KG1 (cell line): ENCODE measurements at regions not wholly inside any gene's neighbourhood (a gene's known extent, or its start where the extent isn't known, plus 50 kb on each side); places are given as distances from the start of the nearest gene placed in this dataset.

ENCODE experiments used
- DNase-seq: peaks from one replicate; lab custom pipeline; 2025; lab: John Stamatoyannopoulos, UW

DNA sequence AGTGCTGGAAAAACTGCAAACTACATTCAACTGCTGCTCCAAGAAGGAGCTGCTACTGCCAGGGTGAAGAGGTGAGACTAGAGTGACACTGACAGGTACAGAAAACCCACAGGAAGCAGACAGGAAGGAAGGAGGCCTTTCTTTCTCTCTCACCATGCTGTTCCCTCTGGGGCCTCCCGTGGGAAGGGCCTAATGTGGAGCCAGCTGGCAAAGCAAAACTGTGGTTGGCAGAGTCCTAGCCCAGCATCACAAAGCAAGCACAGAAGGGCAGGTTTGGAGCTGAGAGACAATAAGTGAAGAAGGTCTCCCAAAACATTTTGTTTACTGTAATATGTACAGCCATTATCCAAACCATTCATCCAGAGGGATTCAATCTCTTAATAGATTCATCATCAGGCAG lies 122.5 kb upstream of the MAX start:
- no peak for DNase-seq

DNA sequence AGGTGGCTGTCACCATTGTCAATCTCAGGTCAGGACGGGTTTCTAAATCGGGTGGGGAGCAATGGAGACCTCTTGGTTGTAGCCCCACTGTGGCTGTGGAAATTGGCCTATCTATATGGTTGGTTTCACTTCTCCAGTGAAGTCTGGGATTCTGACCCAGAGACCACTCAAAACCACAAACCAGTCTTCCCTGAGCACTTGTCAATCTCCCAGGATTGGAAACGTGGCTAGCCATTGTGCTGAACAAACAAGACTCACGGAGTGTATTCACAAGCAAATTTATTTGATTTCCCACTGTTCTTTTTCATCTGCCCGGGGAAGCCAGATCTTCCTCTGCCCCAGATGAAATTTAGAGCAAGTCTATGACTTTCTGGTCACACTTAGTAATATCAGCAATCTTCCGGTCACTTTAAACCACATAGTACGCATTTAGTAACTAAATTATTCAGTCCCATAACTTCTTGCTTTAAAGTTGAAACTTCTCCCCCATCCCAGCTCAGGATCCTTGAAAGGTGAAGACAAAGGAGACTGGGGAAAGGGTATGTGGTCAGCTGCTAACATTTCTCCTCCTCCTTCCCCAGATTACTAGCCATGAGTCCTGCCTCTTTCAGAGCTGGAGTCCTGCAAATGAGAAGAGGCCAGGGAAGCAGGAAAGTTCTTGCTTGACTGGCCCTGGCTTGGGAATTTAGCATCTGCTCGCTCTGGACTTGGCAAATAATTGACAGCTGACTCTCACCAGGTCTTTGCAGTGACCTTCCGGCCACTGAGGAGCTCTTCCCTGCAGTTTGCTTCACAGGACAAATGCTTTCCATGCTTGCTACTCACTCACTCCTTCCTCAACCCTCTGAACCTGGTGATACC lies 123.2 kb upstream of the MAX start:
- no peak for DNase-seq

DNA sequence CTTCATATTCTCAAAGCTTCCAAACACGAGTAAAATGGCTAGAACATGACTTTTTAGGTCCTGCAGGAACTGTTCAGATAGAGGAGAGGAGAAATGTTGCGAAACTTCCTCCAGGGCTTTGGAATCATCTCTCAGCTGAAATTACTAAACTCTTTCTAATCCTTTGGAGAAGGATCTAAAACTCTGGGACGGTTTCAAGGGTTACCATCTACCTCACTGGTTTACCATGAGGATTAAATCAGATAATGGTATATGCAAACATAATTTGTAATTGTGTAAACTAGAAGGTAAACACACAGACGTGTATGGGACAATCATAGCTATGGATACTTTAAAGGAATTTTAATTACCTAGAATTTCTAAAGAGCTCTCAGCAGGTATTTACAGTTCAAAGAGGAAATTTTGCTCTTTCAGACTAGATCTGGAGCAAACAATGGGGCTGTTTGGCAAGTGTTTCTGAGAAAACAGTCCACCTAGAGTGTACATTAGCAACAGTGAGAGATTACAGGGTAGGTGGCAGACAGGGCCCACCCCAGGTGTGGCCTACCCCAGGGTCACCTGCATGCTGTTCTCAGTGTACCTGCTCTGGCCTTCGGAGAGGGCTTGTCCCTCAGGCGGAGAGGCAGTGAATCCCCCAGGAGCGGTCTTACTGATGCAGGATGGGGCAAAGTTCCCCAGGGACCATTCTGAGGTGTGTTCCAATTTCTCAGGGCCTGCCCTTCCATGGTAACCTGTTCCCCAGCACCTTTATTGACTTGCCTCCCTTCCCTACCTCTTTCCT lies 124.7 kb upstream of the MAX start:
- DNase-seq = no peak

DNA sequence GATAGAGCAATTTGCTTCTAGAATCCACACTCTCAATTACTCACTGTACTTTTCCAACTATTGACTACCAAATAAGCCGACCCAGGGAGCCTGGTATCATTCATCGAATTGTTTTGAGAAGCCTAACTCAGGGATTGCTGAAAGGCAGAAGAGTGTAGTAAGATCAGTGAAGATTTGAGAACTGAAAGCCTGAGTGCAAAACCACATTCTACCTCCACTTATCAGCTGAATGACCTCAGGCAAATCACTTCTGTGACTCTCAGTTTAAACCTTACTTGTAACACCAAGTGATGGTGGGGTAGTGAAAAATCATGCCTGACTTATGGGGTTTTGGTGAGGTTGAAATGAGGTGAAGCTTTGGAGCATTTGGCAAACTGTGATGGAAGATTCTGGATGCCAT lies 126.1 kb upstream of the MAX start:
- DNase-seq = no peak

DNA sequence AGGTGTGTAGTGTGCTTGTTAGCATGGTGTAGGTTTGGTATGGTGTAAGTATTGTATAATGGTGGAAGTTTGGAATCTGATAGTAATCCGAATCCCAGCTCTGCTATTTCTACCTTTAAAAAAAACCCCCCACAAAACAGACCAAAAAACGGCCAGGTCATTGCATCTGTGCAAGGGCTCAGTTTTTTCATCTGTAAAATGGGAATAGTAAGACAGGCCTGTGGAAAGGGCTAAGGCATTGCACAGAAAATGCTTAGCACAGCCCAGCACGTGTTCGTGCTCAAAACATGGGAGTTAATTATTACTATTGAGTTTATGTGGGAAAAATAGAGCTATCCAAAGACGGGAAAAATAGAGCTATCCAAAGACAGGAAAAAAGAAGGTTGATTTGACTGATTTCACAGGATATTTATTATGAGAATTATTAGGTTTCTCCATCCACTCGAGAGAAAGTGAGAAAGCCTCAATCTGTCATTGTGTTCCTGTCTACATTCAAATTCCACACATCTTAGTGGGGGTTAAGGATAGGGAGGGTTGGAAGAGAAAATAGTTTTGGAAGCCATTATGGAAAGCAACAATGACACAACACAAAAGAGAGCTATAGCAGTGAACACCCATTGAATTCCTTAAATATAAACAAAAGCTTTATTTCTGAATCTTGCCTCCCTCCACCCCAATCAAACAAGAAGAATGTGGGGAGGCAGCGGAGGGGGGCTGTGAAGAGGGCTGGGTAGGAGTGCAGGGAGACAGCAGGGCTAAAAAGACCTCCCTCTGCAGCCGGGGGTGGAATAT lies 126.8 kb upstream of the MAX start:
- DNase-seq = no peak

DNA sequence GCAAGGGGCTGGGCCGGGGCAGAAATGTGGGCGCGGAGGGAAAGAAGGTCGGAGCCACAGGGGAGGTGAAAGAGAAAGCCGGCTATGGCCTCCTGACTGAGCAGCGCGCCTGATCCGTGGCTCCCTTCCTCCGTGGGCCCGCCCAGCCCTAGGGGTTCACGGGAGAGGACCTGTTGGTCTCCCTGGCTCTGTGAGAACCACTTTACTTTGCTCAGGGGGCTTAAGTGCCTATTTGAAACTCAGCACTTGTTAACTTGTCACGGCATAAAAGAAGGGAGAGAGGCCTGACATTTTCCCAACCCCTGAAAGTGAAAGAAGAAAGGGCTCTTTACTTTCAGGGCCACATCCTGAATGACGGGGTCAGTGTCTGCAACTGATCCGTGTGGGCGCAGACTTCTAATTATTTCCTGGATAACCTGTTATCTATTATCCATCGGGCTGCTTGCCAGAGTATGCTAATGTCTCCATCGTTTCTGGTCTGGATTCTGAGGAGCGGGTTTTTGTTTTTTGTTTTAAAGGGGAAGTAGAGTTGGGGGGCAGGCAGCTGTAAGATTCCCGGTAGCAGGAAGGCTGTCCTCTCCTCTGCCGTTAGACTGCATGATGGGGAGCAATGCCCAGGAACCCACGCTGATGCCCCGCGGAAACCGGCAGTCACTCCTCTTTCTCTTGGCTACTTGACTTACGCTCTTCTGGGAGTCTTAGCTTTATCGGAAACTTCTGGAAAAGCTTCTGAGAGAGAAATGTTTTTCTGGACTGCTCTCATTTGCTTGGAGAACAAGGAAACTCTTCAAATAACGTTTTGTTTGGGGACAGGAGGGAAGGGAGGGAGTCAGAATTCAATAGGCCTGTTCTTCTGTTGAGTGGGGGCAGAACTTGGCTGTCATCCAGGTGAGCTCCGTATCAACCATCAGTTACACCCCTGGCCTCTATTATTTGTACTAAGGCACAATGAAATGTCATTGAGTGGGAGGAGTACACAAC lies 127.7 kb upstream of the MAX start:
- DNase-seq = no peak

DNA sequence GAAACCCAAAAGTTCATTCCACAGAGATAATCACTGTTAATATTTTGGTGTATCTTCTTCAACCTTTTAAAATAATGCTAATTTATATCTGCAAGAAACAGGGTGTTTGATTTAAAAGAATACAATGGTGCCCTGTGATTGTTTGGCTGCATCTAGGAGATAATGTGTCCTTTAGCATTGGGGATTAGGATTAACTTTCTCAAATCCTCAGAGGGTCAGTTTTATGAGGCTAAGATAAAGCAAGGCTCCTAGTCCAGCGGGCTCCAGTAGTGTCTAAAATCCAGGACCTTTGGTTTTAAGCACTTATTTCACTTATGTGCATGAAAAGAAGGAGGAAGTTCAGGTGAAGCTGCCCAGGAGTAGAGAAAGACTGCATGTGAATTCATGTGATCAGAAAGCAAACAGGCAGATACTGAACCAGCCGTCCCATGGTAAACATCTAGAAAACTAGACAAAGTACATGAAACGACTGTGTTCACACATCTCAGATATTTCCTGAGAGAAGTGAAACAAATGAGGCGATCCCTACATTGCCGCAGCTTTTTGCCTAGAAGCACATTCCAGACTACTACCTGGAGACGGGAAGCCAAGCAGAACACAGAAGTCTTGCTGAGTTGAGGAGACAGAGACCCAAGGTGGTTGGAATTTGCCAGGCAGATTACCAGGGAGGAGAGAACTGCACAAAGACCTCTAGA lies 129.1 kb upstream of the MAX start:
- DNase-seq = no peak

DNA sequence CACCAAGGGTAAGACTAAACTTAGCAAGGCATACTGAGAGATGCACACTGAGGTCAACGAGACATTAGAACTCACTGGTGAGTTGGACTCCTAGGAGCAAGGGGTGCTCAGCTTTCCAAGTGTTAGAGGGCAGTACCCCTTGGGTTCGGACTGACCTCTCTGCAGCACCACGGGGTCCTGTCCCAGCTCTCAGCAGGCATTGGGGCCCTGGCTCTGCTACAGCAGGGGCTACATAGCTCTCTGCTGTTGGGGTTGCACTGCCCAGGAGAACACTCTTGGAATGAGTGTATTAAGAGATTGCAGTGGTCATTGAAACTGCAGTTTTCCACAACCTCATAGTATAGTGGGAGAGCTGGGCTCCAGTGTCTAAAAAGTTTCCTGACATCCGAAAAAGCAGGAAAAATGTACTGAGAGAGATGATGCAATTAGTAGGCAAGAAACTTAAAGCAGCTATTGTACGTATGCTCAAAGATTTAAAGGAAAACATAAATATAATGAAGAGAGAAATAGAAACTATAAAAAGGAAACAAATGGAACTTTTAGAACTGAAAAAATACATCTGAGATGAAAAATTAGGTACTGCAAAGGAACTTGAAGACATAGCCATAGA lies 132.5 kb upstream of the MAX start:
- no peak for DNase-seq

DNA sequence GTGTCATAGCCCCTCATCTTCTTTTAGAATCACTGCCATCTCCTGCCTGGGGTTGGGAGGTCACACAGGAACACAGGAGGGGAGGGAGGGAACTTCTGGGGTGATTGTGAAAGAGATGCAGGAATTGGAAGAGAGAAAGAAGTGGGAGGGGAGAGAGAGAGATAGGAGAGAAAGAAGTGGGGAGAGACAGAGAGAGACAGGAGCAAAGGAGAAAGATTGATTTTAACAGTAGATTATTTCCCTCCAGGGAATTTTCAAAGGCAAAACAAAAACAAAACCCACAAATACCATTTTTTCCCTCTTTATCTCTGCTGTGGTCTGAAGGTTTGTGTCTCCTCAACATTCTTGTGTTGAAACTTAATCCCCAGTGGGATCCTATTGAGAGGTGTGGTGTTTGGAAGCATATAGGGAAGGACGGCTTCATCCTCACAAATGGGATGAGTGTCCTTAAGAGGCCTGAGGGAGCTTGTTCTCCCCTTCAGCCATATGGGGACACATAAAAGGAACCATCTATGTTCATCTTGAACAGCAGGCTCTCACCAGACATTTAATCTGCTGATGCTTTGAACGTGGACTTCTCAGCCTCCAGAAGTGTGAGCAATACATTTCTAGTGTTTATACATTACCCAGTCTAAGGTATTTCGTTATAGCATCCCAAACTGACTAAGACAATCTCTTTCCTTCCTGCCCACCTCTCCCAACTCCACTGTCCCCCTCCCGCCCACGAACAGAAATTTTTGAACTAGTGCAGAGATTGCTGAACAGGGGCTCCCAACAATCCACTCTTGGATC lies 134.9 kb upstream of the MAX start:
- no peak for DNase-seq

DNA sequence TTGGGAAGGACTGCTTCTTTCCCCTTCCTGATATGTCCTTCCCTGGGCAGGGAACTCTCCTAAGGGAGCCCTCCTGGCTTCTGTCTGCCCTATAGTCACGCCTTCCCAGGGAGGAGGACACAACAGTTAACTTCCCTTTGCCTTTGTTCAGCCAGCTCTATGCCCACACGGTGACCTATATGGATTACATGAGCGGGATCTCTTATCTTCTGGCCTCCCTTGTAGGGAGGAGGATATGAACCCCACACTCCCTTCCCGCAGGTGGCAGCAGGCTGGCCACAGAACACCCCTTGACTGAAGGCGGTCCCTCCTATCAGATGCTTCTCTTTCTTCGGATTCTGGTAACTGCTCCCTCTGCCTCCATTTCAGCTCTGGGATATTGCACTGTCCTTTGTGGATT lies 135.6 kb upstream of the MAX start:
- DNase-seq = no peak

DNA sequence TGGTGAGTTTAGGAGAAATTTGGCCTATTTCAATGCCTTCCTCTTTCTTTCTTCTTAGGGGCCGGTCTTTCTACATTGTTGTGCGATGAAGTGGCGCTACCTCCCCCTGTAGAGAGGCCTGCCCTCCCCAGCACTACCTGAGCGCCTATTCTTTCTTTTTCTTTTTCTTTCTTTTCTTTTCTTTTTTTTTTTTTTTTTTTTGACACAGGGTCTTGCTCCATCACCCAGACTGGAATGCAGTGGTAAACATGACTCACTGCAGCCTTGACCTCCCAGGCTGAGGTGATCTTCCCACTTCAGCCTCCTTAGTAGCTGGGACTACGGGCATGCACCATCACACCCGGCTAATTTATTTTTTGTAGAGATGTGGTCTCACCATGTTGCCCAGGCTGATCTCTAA lies 136.1 kb upstream of the MAX start:
- no peak for DNase-seq

DNA sequence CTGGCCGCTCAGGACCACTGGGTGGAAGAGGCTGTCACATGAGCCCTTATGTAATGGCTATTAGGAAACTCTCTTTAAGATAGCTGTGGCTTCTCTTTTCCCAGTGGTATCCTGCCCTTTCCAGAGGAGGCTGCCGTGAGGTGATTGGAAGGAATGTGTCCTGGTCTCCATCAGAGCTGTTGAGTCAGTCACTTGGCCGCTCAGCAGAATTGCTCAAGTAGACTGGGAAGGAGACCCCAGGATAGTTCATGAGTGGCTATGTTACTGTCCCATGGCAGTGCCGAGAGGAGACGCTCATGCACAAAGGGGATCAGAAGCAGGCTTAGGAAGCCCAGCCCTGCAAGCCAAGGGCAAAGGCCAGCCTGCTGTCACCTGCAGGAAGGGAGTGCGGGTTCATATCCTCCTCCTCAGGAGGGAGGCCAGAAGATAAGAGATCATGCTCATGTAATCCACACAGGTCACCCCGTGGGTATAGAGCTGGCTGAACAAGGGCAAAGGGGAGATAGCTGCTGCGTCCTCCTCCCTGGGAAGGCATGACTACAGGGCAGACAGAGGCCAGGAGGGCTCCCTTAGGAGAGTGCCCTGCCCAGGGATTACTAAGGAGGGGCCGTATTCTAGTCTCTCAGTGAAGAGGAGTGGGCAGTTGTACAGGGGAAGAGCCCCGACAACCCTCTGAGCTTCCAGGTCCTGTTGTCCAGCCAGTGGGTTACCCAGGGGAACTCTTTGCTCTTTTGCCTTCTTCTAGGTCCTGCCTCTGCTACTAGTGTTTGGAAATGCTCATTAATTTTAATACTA lies 137.0 kb upstream of the MAX start:
- DNase-seq = no peak

DNA sequence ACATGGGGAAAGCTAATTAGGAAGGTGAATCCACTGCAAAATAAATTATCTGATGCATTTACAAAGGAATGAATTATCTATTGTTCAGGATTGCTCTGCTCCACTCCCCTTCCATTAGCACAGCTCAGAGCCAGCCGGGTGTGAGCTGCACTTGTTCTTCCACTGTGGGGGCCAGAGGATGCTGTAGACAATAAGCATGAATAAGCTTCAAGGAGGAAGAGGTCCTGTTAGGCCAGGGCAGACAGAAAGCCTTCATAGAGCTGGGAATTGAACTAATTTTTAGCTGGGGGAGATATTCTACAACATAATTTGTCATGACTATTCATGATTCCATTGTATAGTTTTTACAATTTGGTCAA lies 137.6 kb upstream of the MAX start:
- no peak for DNase-seq

DNA sequence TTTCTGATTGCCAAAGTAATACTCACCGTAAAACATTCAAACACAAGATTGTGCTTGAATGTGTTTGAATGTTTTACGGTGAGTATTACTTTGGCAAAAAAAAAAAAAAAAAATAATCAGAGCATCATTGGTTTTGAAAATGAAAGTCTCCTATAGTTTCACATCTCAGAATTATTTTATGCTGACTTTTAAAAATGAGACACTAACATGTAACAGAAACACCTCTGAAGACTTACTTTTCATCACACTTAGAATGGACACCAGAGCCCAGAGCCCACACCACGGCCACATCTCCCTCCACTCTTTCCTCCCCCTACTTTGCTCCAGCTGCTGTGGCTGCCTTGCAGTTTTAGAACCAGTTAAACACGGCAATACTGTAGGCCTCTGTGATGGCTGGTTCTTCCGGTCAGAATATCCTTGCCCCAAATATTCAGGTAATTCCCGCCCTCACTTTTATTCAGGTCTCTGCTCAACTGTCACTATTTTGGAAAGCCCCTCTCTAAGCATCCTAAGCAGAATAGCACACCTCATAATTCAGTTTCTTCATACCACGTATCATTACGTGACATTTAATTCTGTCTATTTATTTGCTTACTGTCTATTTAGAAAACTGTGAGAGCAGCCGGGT lies 138.9 kb upstream of the MAX start:
- DNase-seq = no peak

DNA sequence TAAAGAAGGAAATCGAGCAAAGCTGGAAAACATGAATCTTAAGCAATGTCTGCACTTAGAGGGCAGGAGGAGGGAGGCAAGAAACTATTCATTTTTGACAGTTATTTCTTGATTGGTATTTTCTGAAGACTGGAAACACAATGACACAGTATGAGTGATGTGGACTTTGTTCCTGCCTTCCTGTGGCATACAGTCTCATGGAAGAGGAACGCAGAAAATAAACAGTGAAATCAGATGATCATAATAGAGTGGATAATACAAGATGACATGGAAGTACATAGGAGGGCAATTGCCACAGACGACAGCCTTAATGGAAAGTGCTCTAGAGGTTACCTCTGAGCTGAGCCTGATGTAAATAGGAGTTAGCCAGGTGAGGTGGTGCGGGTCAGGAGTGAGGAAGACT lies 140.4 kb upstream of the MAX start:
- no peak for DNase-seq

DNA sequence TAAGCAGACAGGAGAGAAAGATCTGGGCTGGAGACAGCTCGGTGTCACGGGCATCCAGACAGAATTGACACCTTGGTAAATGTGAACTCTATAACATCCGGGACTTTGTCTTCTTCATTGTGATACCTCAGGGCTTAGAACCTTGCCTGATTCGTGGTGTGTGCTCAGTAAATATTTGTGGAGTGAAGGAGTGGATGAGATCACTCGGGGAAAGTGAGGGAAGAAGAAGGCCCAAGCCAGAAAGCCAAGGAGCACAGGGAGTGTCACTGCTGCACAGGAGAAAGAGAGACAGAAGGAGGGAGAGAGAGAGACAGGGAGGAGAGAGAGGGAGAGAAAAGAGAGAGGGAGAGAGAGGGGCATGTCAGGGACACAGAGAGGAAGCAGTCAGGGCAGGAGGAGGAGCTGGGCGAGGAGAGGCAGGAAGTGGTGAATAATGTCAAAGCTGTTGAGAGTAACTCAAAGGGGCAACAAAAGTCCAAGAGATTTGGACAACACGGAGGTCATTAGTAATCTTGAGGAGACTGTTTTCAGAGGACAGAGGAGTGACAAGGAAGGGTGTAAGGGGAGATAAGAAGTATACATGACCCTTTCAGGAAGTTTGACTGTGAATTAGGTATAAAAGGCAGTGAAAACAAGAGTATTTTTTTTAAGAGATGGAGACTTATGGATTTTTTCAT lies 141.6 kb upstream of the MAX start:
- DNase-seq = no peak

DNA sequence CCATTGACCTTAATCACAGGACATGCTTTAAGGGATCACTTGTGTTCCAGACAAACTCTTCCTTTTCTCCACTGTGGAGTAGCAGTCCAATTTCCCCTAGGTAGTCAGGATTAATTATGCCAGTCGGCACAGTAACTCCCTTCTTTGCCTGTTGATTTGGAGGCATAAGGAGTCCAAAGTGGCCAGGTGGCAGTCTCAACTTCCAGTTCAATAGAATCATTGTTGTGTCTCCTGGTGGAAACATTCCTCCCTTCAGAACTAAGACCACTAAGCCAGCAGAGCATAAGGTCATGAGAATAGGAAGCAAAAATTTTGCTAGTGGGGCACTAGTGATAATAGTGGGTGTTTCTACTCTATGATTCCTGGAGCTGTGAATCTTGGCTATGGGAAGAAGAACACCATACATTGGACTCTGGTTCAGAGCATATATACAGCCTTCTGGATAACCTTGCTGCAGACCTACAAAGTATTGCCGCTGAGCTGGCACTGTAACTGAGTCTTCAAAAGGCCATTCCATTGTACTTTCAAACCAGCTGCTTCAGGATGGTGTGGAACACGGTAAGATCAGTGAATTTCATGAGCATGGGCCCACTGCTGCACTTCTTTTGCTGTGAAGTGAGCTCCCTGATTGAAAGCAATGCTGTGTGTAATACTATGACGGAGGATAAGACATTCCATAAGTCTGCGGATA lies 147.3 kb upstream of the MAX start:
- no peak for DNase-seq
